GM12864 (cell line): ENCODE measurements at regions not wholly inside any gene's neighbourhood (a gene's known extent, or its start where the extent isn't known, plus 50 kb on each side); places are given as distances from the start of the nearest gene placed in this dataset.

Experiments used
- DNase-seq: peaks from one replicate; pipeline ENCODE4 v3.0.0-alpha.2; 2011; ENCODE audit warnings: low read depth
- H3K4me3 ChIP-seq: 2 replicates; pipeline ENCODE4 v1.5.1; 2011; ENCODE audit warnings: mild to moderate bottlenecking, low read depth, low read length, control low read depth
- TF ChIP-seq, protein P1 (sequence below): IDR thresholded peaks from 2 replicates; pipeline ENCODE4 v1.5.1; 2011; ENCODE audit warnings: low read depth, mild to moderate bottlenecking, moderate library complexity, low read length, control low read depth, inconsistent platforms; ENCODE audit errors: missing control alignments

DNA sequence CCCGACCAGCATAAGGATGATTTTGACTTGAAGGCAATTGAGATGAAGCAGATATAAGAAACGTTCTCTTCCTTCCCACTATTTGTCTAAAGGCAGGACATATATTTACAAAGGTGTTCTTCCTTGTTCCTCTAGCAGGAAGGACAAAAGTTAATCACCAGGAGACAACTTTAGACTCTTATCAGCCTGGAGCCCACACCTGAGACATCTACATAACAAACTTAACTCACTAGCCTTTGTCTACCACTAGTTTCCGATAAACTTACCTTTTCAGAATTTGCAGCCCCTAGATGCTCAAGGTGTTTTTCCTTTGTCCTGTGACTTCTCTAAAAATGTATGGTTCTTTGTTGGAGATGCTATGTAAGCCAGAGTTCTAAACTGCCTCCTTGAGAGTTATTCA is 1047.8 kb upstream of the NXPH2 start:
- TF ChIP-seq, protein P1, sequence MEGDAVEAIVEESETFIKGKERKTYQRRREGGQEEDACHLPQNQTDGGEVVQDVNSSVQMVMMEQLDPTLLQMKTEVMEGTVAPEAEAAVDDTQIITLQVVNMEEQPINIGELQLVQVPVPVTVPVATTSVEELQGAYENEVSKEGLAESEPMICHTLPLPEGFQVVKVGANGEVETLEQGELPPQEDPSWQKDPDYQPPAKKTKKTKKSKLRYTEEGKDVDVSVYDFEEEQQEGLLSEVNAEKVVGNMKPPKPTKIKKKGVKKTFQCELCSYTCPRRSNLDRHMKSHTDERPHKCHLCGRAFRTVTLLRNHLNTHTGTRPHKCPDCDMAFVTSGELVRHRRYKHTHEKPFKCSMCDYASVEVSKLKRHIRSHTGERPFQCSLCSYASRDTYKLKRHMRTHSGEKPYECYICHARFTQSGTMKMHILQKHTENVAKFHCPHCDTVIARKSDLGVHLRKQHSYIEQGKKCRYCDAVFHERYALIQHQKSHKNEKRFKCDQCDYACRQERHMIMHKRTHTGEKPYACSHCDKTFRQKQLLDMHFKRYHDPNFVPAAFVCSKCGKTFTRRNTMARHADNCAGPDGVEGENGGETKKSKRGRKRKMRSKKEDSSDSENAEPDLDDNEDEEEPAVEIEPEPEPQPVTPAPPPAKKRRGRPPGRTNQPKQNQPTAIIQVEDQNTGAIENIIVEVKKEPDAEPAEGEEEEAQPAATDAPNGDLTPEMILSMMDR: no peak
- H3K4me3 ChIP-seq: no peak overlapping the region
- DNase-seq: no peak

DNA sequence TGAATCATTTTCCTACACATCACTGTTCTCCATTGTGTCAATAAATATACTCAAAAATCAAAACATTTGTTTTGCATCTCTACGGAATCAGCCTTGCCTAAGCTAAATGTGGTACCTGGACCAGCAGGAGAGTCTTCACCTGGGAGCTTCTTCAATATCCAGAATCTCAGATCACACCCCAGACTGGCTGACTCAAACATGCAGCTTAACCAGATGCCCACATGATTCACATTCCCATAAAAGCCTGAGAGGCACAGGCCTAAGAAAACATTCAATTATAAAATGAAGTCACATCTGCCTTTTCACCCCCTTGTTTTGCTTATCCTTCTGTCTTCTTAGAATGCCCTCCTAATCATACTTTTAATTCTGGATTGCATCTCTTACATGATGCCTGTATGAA is 1045.5 kb upstream of the NXPH2 start:
- H3K4me3 ChIP-seq: no peak overlapping the region
- TF ChIP-seq, protein P1: no peak
- no peak for DNase-seq

DNA sequence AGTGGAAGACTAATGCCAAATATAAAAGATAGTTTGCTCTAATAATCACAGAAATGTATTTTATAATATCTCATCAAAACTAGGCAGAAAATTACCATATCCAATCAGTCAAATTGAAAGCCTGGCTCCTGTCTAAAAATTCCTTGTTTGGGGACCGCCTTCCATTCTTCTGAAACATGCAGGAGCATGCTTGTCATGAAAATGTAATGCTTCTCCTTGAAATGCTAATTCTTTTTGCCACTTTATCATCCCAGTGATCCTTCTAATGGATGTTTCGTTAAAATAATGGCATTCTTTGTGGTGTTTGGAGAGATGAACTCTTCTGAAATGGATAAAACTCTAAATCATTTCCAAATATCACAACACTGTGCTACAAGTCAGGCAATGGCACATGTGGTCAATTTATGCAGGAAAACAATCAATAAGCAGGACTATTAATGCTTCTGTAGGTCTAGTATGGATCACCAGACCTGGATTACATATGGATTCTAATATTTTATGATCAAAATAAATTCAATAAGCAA is 1039.1 kb upstream of the NXPH2 start:
- no peak overlapping the region for H3K4me3 ChIP-seq
- TF ChIP-seq, protein P1: no peak
- DNase-seq: no peak

DNA sequence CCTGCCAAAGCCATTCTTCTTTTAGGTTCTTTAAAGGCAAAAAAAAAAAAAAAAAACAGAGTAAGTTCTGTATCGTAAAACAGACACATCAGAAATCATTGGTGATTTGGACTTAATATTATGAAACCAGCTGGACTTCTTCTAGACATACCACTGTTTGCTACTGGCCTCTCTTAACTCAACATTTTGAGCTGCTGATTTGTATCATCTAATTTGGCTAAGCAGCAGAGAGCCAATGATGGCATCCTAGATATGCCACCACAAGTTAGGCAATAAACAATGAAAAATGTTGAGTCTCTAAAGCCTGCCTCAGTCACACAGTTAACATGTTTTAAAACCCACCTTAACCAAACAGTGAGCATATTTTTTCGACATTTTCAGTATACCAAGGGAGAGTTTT is 1034.3 kb upstream of the NXPH2 start:
- H3K4me3 ChIP-seq: no peak overlapping the region
- TF ChIP-seq, protein P1: no peak
- DNase-seq: no peak

DNA sequence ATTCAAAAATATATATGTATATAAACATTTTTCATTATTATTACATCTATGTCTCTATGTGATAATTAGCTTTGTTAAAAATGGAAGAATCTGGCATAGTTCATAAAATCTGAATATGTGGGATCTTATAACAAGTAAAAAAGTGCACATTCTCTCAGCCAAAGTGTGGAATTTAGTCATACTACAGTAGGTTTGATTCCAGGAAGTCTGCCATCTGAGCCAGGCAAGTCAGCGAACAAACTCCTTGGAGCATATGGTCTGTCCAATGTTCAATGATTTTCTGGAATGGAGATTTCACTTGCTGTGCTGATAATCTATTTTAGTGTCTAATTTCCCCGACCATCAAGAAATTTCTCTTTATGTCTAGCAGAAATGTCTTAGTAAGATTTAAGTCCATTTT is 1033.2 kb upstream of the NXPH2 start:
- DNase-seq: no peak
- no peak overlapping the region for H3K4me3 ChIP-seq
- TF ChIP-seq, protein P1: no peak

DNA sequence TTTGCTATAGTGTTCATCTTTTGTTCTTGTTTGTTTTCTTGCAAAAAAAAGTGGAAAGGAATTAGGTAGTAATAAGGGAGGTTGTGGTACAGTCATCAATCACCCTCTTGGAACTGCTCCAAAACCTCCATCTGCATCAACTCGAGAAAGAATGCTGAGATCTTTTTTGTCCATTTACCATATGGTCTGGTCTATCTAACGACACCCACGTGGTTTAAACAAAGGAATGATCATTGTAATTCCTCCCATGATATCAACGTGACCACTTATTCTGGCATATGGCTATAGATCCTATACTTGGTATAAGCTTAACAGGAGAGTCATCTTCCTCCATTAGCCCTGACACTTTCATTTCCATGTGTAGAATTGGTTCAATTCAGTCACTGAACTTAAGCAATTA is 1025.3 kb upstream of the NXPH2 start:
- DNase-seq: no peak

DNA sequence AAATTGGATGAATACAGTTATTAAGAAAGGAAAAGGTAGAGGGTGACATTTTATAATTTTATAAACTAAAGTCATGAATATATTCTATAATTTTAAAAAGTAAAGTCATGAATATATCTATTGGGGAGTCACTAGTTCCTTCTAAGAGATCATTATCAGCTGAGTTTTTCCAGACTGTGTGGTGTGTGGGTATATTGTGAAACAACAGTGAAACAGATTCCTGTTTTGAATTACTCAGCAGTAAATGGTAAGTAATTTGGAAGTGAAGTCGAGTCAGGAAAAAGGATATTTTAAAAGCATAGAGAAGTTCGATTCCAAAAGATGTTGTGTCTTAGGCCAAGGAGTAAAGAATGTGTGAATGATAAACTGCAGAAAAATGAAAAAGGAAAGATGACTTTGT is 1018.2 kb upstream of the NXPH2 start:
- TF ChIP-seq, protein P1: no peak
- no peak for DNase-seq
- H3K4me3 ChIP-seq: no peak overlapping the region

More for the DNA sequence above, 1025.3 kb upstream of the NXPH2 start:
- TF ChIP-seq, protein P1: no peak
- H3K4me3 ChIP-seq: no peak overlapping the region
